ENCODE measurements at regions not wholly inside any gene's neighbourhood (a gene's known extent, or its start where the extent isn't known, plus 50 kb on each side); places are given as distances from the start of the nearest gene placed in this dataset.

- Histone ChIP-seq H3K27ac (peak overlapping the region in 1 of 2 donors; percentile 76), H3K36me3 (no peaks in the 10 kb centered on the region), H3K4me1 (no peaks in the 10 kb centered on the region), H3K27me3 (no peaks in the 10 kb centered on the region), H3K9me3 (no peaks in the 10 kb centered on the region), H3K4me3 (no peak overlapping the region)
- no peak for TF ChIP-seq POLR2A (IDR thresholded peaks at IDR 0.05)
- TF ChIP-seq POLR2AphosphoS5 (IDR thresholded peaks at IDR 0.05), result no peak
- TF ChIP-seq CTCF (IDR thresholded peaks at IDR 0.05), result no peak
- intact Hi-C loops (cut with DNase I; ENCODE audit: low total_unique reads), result no loop called here
- DNase-seq (ENCODE audit: low spot score in 2 of 2), result no peak
These were observed 83.7 kb downstream of the CDC7 start for GRCh38 chr1:91584309-91584708.

DNA sequence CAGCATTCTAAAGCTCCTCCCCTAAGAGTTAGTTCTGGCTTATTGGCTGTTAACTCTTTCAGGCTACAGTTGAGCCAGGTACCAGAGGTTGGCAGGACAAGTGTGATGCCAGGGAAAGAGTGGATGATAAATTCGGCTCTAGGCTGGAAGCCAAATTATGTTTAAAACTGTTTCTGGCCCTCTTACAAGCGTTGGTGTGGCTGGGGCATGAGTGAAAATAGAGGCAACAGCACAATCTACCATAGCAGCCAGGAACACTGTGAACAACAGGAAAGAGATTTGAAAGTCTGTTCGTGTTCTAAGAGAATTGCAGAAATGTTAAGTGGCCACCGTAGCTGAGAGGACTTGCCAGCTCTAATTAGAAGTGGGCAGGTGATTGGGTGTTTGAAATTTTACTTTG, 84.2 kb downstream of the CDC7 start:
- H3K9me3 ChIP-seq, result no peaks in the 10 kb centered on the region
- no peaks in the 10 kb centered on the region for H3K36me3 ChIP-seq
- no peaks in the 10 kb centered on the region for H3K27me3 ChIP-seq
- no peaks in the 10 kb centered on the region for H3K4me1 ChIP-seq
- TF ChIP-seq POLR2AphosphoS5 (IDR thresholded peaks at IDR 0.05) (no peak), POLR2A (IDR thresholded peaks at IDR 0.05) (no peak), CTCF (IDR thresholded peaks at IDR 0.05) (no peak)
- intact Hi-C loops (cut with DNase I; ENCODE audit: low total_unique reads), result loop anchor here (5.0 kb wide), 1 partner anchor 558 kb away; no protein-coding TSS in a partner anchor
- H3K27ac ChIP-seq, result peak overlapping the region in 1 of 2 donors; percentile 76
- no peak for DNase-seq (ENCODE audit: low spot score in 2 of 2)
- no peak overlapping the region for H3K4me3 ChIP-seq

DNA sequence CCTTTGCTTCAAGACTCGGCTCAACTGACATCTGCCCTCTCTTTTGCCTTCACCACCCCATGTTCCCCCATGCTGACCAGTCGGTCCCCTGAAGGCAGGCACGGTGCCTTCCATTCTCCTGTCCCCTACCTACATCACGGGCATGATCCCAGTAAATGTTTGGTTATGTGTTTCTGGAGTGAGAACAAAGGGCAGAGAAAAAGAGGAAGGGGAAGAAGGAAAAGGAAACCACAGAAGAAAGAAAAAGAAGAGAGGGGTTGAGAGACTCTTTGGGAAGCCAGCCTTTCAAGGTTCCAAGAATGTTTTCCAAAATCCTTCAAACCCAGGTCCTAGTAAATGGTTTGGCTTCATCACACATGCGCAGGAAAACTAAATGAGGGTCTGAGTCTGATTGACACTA, 84.9 kb downstream of the CDC7 start:
- Histone ChIP-seq H3K4me3 (no peak overlapping the region), H3K27me3 (no peaks in the 10 kb centered on the region), H3K9me3 (no peaks in the 10 kb centered on the region), H3K4me1 (no peaks in the 10 kb centered on the region), H3K27ac (no peak overlapping the region), H3K36me3 (no peaks in the 10 kb centered on the region)
- no peak for DNase-seq (ENCODE audit: low spot score in 2 of 2)
- no peak for TF ChIP-seq POLR2AphosphoS5 (IDR thresholded peaks at IDR 0.05)
- no peak for TF ChIP-seq CTCF (IDR thresholded peaks at IDR 0.05)
- no peak for TF ChIP-seq POLR2A (IDR thresholded peaks at IDR 0.05)
- intact Hi-C loops (cut with DNase I; ENCODE audit: low total_unique reads), result loop anchor here (5.0 kb wide), 1 partner anchor 558 kb away; no protein-coding TSS in a partner anchor

DNA sequence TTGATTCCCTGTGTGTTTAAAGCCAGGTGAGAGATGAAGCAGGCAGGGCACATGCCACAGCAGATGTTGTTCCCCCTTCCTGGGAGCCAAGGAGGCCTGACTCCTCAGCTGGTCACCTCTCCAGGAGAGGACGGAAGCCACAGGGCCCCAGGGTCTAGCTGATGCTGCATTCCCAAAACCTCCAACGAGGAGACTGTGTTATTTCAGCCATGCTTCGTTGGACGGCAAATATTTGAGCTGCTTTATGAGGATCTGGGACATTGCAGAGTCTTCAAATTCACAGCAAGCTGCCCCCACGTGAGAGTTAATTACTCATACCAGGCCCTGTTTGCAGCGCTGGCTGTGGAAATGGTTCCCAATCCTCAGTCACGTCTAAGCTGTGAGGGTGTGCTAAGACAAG, 85.3 kb downstream of the CDC7 start:
- no peaks in the 10 kb centered on the region for H3K9me3 ChIP-seq
- intact Hi-C loops (cut with DNase I; ENCODE audit: low total_unique reads), result loop anchor here (5.0 kb wide), 1 partner anchor 559 kb away; no protein-coding TSS in a partner anchor
- no peak overlapping the region for H3K27ac ChIP-seq
- no peak for DNase-seq (ENCODE audit: low spot score in 2 of 2)
- no peak overlapping the region for H3K4me3 ChIP-seq
- no peaks in the 10 kb centered on the region for H3K4me1 ChIP-seq
- no peaks in the 10 kb centered on the region for H3K27me3 ChIP-seq
- no peak for TF ChIP-seq CTCF (IDR thresholded peaks at IDR 0.05)
- no peak for TF ChIP-seq POLR2A (IDR thresholded peaks at IDR 0.05)
- no peak for TF ChIP-seq POLR2AphosphoS5 (IDR thresholded peaks at IDR 0.05)
- H3K36me3 ChIP-seq, result no peaks in the 10 kb centered on the region

DNA sequence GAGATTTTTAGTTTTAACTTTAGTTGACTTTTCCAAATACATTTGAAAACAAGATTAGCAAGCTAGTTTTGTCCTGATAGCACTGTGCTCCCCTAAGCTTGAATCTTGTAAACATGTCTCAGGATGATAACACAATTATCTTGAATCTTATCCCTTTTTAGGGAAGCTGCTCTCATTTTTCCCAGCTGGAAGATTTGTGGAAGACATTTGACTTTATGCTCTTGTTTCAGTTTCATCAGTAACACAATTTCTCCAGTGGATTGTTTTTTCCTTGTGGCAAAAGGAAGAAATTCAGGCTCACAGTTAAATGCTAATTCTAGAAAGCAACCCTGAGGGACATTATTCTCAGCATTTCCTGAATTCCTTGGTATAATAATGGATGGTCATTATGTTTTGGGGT, 88.8 kb downstream of the CDC7 start:
- no peak for DNase-seq (ENCODE audit: low spot score in 2 of 2)
- intact Hi-C loops (cut with DNase I; ENCODE audit: low total_unique reads), result loop anchor here (5.0 kb wide), 1 partner anchor 562 kb away; no protein-coding TSS in a partner anchor
- no peaks in the 10 kb centered on the region for H3K27me3 ChIP-seq
- H3K27ac ChIP-seq, result no peak overlapping the region
- no peaks in the 10 kb centered on the region for H3K4me1 ChIP-seq
- no peak overlapping the region for H3K4me3 ChIP-seq
- H3K9me3 ChIP-seq, result no peaks in the 10 kb centered on the region
- H3K36me3 ChIP-seq, result no peaks in the 10 kb centered on the region
- TF ChIP-seq POLR2A (IDR thresholded peaks at IDR 0.05), result no peak
- peak in 2 of 3 donors; percentile 16 to 23 for TF ChIP-seq CTCF (IDR thresholded peaks at IDR 0.05)
